ENCODE measurements at regions not wholly inside any gene's neighbourhood (a gene's known extent, or its start where the extent isn't known, plus 50 kb on each side); places are given as distances from the start of the nearest gene placed in this dataset.
"Not testable (repeated sequence)": the region's sequence is repeated elsewhere in the genome, so short reads cannot be mapped to it uniquely, and the experiment has no call there.

DNA sequence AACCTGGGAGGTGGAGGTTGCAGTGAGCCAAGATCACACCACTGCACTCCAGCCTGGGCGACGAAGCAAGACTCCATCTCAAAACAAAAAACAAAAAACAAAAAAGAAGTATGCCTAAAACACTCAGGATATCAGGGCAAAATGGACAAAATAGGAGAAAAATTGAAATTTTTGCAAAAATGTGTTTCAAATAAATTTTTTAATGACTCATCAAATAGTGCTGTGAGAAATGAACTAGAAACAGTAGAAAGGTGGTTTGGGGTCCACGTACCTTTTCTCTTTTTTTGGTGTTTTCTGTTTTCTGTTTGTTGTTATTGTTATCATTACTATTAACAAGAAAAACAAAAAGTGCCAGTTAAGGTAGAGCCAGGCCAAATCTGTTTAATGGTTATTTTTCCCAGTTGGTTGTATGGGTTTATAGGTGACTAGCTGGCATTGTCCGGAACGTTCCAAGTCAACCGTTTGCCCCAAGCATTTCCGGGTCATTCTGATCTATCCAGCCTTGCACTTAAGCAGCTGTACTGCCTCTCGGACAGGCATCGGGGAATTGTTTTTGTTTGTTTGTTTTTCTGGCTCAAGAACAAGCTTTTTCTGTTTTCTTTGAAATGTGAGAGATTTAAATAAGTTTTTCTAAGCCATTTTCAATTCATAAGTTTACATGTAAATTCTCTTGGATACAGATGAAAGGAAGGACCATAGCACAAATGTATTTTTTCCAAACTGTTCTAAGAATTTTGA is 157.0 kb upstream of the NEBL start:
- DNase-seq (ENCODE audit: low spot score) = no peak

GRCh38 chr10:21052709-21053104 is 155.6 kb upstream of the NEBL start:
- no peak for DNase-seq (ENCODE audit: low spot score)

DNA sequence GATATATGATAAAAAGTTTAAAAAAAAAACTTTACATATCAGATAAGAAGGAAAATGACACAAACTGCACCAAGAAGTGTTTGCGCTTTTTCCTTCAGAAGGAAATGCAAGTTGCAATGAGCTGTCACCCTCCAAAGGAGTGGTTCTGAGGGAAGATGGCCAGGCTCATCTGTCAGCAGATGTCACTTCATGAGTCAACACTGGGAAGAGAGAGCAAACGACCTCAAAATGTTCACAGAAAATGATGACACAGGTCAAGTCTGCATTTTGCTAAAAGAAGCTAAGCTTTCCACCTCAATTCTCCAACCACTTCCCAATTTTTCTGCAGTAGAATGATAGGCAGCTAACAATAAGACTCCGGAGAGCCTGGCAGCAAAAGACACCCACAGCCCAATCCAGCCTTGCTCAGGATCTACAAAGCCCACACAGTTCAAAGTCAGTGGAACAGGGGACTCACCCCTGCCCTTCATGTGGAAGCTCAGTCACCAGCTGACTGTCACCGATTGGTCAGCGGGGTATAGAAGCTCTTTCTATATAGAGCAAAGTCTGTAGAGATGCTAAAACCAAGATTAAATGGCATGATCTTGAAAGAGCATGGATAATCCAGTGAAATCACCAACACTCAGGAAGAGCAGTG is 155.1 kb upstream of the NEBL start:
- DNase-seq (ENCODE audit: low spot score) = no peak

DNA sequence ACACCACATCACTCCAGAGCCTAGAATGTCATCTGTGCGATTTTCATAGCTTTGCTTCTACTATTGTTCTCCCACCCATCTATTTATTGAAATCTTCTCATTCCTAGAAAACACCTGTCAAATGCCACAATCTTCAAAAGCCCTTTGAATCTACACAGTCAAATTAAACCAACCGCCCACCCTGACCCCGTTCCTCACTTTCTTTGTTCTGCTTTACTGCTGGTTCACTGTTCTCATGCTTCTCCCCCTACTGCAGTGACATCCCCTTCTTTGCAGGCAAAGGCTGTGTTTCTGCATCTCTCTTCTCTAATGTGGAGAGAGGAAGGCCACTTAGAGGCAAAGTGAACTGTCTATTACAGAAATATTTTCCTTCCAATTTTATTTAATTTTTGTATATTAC is 152.4 kb upstream of the NEBL start:
- no peak for DNase-seq (ENCODE audit: low spot score)

- DNase-seq (ENCODE audit: low spot score) = no peak
Observed at GRCh38 chr10:21048068-21048467, 151.0 kb upstream of the NEBL start.

DNA sequence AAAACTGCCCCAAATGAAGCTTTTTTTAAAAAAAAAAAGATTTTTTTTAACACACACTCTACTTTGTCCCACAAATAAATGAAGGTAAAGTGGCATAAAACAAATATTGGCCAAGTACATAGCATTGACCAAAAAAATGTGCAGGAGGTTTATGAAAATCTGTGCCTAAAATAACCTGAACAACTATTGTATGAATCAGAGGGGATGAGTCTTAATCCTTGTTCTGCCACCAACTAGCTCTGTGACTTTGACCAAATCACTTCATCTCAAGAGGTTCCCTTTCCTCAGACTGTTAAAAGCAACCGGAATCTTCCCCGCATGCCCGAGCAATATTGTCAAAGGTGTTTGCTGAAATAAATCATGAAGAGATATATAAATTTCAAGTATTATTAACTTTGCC is 150.4 kb upstream of the NEBL start:
- no peak for DNase-seq (ENCODE audit: low spot score)

DNA sequence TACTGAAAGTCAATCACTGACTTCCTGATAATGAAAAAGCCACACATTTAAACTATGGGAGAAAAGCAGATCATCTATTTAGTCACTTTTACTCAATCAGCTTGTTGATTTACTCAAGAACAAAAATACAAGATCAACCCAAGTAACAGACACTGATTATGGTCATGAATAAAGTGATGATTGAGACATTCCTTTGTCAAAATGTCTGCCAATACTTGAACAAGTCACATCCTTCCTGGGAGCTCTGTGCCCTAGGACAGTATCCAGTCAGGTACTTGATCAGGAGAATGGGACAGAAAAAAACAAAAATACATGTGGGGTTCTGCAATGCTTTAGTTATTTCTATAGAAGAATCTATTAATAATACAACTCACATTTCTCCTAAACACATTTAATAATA is 150.0 kb upstream of the NEBL start:
- DNase-seq (ENCODE audit: low spot score) = no peak

DNA sequence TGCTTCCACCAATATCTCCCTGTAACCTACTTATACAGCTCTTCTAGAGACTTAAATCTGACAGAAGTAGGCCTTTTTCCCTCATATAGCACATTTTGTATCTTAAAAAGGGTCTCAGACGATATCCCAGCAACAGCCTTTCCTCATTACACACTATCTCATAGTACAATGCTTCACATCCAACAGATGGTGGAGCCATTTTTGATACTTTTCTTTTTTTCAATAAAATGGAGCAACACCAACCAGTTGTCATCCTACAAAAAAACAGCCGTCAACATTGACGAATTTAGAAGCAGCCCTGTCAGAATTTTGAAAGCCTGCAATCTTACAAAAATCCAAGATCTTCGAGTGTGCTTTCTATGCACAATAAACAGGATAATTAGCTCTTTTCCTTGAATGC is 145.9 kb upstream of the NEBL start:
- no peak for DNase-seq (ENCODE audit: low spot score)

GRCh38 chr10:21042536-21042935 is 145.4 kb upstream of the NEBL start:
- DNase-seq (ENCODE audit: low spot score) = no peak

DNA sequence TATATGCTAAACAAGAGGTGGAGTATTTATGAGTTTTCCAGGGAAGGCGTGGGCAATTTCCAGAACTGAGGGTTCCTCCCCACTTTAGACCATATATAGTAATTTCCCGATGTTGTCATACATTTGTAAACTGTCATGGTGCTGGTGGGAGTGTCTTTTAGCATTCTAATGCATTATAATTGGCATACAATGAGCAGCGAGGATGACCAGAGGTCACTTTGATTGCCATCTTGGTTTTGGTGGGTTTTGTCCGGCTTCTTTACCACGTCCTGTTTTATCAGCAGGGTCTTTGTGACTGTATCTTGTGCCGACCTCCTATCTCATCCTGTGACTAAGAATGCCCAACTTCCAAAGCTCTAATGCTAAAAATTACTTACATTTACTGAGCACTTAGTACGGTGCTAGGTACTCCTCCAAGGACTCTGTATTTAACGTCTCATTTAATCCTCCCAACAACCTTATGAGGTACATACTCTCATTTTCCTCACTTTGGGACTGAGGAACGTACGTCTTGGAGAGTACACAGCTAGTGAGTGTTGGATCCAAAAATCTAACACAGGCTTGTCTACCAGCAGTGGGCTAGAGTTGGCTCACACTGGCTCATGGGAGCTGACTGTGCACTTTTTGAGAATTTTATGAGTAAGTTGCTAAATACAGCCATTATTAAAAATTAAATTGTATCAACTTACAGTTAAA is 144.8 kb upstream of the NEBL start:
- no peak for DNase-seq (ENCODE audit: low spot score)

- DNase-seq (ENCODE audit: low spot score) = no peak
Observed at GRCh38 chr10:21039721-21040120, 142.6 kb upstream of the NEBL start.

GRCh38 chr10:21036757-21037156 is 139.6 kb upstream of the NEBL start:
- no peak for DNase-seq (ENCODE audit: low spot score)

DNA sequence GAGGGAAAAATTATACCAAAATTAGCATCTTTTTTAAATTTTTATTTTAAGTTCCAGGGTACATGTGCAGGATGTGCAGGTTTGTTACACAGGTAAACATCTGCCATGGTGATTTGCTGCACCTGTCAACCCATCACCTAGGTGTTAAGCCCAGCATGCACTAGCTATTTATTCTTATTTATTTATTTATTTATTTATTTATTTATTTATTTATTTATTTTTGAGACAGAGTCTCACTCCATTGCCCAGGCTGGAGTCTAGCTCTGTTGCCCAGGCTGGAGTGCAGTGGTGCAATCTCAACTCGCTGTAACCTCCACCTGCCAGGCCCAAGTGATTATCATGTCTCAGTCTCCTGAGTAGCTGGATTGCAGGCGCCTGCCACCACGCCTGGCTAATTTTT is 137.7 kb upstream of the NEBL start:
- DNase-seq (ENCODE audit: low spot score) = not testable (repeated sequence)

- DNase-seq (ENCODE audit: low spot score) = no peak
Observed at GRCh38 chr10:21034241-21034640, 137.1 kb upstream of the NEBL start.

DNA sequence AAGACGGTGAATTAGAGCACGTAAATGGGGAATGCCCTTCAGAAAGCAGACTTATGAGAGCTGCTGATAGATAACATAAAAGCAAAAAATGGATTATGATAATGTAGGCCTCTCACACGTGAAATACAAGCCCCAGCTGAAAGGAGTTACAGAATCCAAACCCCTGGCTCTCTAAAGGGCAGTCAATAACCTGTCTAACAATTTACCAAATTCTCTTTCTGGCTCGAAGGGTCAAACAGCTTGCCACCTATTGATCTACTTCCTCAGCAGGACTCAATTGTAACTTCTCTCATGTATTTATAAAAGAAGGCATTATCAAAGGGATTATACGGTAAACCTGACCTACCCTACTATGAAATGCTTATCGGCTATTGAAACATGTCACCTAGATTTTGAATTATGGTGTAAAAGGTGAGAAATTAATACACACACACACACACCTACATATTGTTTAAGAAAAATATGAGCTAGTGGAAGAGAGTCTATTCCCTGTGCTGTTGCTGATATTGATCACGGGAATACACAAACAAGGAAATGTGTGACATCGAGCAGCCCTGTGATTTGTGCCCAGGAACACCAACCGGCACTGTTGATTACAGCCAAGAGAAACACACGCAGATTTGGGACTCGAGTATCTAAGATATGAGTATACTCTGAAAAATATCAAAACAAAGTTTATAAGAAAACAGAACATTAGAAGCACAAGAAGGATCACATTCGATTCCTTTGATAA is 135.6 kb upstream of the NEBL start:
- no peak for DNase-seq (ENCODE audit: low spot score)

DNA sequence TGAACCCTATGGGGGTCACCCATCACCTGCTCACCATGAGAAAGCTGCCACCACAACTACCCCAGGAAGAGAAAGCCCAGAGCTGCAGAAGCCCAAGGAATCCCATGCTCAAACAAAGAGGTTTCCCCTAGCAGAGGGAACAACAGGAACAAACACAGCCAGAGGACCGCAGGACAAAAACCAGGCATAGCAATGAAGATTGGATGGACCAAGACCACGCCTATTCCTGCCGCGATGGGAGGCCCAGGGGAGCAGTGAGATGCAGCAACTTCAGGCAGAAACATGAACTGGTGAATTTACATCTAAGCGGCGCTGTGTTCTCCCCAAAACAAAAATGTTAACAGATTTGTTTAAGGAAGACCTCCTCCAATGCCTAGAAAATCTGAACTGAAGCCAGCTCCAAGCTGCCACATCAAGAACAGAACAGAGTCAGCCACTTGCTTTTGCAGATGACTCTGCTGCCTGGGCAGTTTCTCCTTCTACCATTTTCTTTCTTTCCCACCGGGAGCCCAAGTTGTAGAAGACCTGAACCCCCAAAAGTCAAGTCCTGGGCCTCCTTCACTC is 134.2 kb upstream of the NEBL start:
- no peak for DNase-seq (ENCODE audit: low spot score)

- no peak for DNase-seq (ENCODE audit: low spot score)
Observed at GRCh38 chr10:21030091-21030490, 133.0 kb upstream of the NEBL start.

- no peak for DNase-seq (ENCODE audit: low spot score)
Observed at GRCh38 chr10:21022821-21023220, 125.7 kb upstream of the NEBL start.

DNA sequence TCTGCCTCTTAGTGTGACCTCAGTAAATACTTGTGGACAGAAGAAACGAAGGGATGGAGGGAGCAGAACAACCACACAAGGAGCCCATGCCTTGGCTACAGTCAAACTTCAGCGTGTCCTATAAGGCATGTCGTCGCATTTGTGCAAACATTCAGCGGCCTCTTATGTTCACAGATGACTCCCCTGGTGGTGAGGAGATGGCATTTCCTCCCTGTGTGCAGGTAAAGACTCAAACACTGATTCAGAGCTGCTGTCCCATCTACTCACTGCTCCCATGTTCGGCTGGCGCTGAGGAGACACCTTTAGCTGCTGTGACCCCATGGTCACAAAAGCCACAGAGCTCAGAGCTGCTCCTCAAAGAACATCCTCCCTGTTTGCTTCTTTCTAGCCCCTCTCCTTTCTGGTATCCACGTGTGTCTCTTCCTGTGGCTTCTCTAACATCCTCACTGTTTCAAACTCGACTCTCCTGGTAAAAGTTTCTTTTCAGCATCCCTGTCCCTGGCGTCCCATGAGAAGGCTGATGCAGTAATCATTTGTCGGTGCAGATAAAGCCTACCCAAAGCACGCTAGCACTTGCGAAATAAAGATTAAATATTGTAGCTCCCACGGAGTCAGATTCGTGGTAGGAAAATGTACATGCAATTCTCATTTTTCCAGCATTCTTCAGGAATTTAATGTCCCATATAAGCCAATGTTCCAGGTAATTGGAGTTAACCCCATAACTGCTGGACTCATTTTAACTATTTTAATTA is 124.9 kb upstream of the NEBL start:
- DNase-seq (ENCODE audit: low spot score) = no peak

- no peak for DNase-seq (ENCODE audit: low spot score)
Observed at GRCh38 chr10:21021231-21021630, 124.1 kb upstream of the NEBL start.

DNA sequence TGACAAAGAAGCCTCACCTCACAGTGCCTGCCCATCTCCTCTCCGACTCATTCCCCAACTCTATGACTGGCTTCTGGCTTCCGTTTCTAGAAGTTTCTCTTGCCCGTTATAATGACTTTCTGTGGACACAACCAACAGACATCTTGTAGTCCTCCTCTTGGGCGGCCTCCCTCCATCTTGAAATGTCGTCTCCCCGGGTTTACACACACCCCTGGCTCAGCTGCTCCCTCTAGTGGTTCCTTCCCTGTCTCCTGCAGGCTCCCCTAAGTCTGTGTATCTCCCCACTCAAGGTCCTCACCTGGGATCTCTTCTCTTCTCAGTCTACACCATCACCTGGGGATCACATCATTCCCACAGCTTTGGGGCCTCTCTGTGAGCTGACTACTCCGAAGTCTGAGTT is 123.4 kb upstream of the NEBL start:
- peak; percentile 32 for DNase-seq (ENCODE audit: low spot score)

DNA sequence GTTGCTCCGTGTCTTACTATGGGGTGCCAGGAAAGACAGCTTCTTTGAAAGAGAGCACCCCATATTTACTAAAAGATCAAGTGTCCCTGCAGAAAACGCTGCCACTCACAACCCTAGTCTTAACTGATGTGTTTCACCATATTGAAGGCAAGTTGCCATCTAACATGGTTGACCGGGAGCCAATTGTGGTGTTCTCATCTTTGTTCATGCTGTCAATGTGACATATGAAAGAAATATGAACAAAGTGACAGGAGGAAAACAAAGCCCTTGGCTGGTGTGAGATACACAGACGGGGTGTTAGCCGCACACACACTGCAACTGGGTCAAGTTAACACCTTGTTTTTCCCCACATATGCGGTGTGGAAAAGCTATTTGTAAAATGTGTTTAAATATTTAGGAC is 122.3 kb upstream of the NEBL start:
- no peak for DNase-seq (ENCODE audit: low spot score)
